ENCODE measurements at regions not wholly inside any gene's neighbourhood (a gene's known extent, or its start where the extent isn't known, plus 50 kb on each side); places are given as distances from the start of the nearest gene placed in this dataset.

GRCh38 chr6:14048837-14049236 is 68.7 kb upstream of the CD83 start:
- no peak overlapping the region for H3K4me2 ChIP-seq (ENCODE audit: low read length)
- H3K4me1 ChIP-seq (ENCODE audit: insufficient read depth, low read length, poor library complexity, severe bottlenecking) = no peaks in the 10 kb centered on the region
- H2AFZ ChIP-seq (ENCODE audit: low read length) = no peak overlapping the region
- ChIA-PET POLR2A (interaction anchor here (1.1 kb wide), 1 partner anchor 9 kb away, joined by 3 read pairs; no protein-coding TSS in a partner anchor), CTCF (ENCODE audit: unreplicated experiment) (interaction anchor here (2.2 kb wide), 1 partner anchor 18 kb away, joined by 6 read pairs; no protein-coding TSS in a partner anchor)
- no peak overlapping the region for H3K27ac ChIP-seq (ENCODE audit: low read depth, low read length, poor library complexity, severe bottlenecking)
- intact Hi-C loops (cut with micrococcal nuclease; ENCODE audit: unreplicated experiment) = loop anchor here (5.0 to 10.0 kb wide), 2 partner anchors 174 to 252 kb away; no protein-coding TSS in a partner anchor
- TF ChIP-seq CTCF (conservative IDR thresholded peaks at IDR 0.05; ENCODE audit: low read length) = no peak
- TF ChIP-seq EZH2phosphoT487 (IDR thresholded peaks at IDR 0.05; ENCODE audit: borderline replicate concordance, low read depth, low read length) = no peak
- BruUV-seq (replicated peaks) = no TSS peak
- H3K9me2 ChIP-seq (ENCODE audit: insufficient read depth, low read length) = no peaks in the 10 kb centered on the region
- H4K20me1 ChIP-seq (ENCODE audit: insufficient read depth, low read length) = no peaks in the 10 kb centered on the region
- H3K79me2 ChIP-seq (ENCODE audit: insufficient read depth, low read depth, low read length) = no peaks in the 10 kb centered on the region
- H3K4me3 ChIP-seq (ENCODE audit: low read depth, low read length, poor library complexity, severe bottlenecking) = no peak overlapping the region
- H3K9me3 ChIP-seq (ENCODE audit: low read length) = no peaks in the 10 kb centered on the region
- no peaks in the 10 kb centered on the region for H3K36me3 ChIP-seq (ENCODE audit: insufficient read depth, low read length)
- DNase-seq (ENCODE audit: low spot score) = no peak

GRCh38 chr6:14051355-14051754 is 66.2 kb upstream of the CD83 start:
- no peaks in the 10 kb centered on the region for H3K9me2 ChIP-seq (ENCODE audit: insufficient read depth, low read length)
- TF ChIP-seq CTCF (conservative IDR thresholded peaks at IDR 0.05; ENCODE audit: low read length) = no peak
- TF ChIP-seq EZH2phosphoT487 (IDR thresholded peaks at IDR 0.05; ENCODE audit: borderline replicate concordance, low read depth, low read length) = no peak
- no peaks in the 10 kb centered on the region for H3K4me1 ChIP-seq (ENCODE audit: insufficient read depth, low read length, poor library complexity, severe bottlenecking)
- H3K27ac ChIP-seq (ENCODE audit: low read depth, low read length, poor library complexity, severe bottlenecking) = no peak overlapping the region
- no TSS peak for BruUV-seq (replicated peaks)
- no peaks in the 10 kb centered on the region for H3K9me3 ChIP-seq (ENCODE audit: low read length)
- DNase-seq (ENCODE audit: low spot score) = no peak
- H2AFZ ChIP-seq (ENCODE audit: low read length) = no peak overlapping the region
- H4K20me1 ChIP-seq (ENCODE audit: insufficient read depth, low read length) = no peaks in the 10 kb centered on the region
- H3K36me3 ChIP-seq (ENCODE audit: insufficient read depth, low read length) = no peaks in the 10 kb centered on the region
- intact Hi-C loops (cut with micrococcal nuclease; ENCODE audit: unreplicated experiment) = no loop called here
- POLR2A ChIA-PET = interaction anchor here (0.7 to 1.1 kb wide), 2 partner anchors 12 to 13 kb away, joined by 3 read pairs; no protein-coding TSS in a partner anchor
- no peaks in the 10 kb centered on the region for H3K79me2 ChIP-seq (ENCODE audit: insufficient read depth, low read depth, low read length)
- no peak overlapping the region for H3K4me3 ChIP-seq (ENCODE audit: low read depth, low read length, poor library complexity, severe bottlenecking)
- no peak overlapping the region for H3K4me2 ChIP-seq (ENCODE audit: low read length)
- CTCF ChIA-PET (ENCODE audit: unreplicated experiment) = interaction anchor here (0.8 to 1.5 kb wide), 2 partner anchors 13 to 15 kb away, joined by 3 to 5 read pairs; no protein-coding TSS in a partner anchor

GRCh38 chr6:14053811-14054210 is 63.8 kb upstream of the CD83 start:
- H4K20me1 ChIP-seq (ENCODE audit: insufficient read depth, low read length) = no peaks in the 10 kb centered on the region
- H3K4me3 ChIP-seq (ENCODE audit: low read depth, low read length, poor library complexity, severe bottlenecking) = no peak overlapping the region
- ChIA-PET POLR2A (interaction anchor here (1.1 kb wide), 1 partner anchor 259 kb away, joined by 3 read pairs; no protein-coding TSS in a partner anchor), CTCF (ENCODE audit: unreplicated experiment) (no interaction called here)
- BruUV-seq (replicated peaks) = no TSS peak
- no peak for DNase-seq (ENCODE audit: low spot score)
- H3K36me3 ChIP-seq (ENCODE audit: insufficient read depth, low read length) = no peaks in the 10 kb centered on the region
- H3K9me3 ChIP-seq (ENCODE audit: low read length) = no peaks in the 10 kb centered on the region
- no peak overlapping the region for H2AFZ ChIP-seq (ENCODE audit: low read length)
- TF ChIP-seq CTCF (conservative IDR thresholded peaks at IDR 0.05; ENCODE audit: low read length) = no peak
- no peak for TF ChIP-seq EZH2phosphoT487 (IDR thresholded peaks at IDR 0.05; ENCODE audit: borderline replicate concordance, low read depth, low read length)
- H3K27ac ChIP-seq (ENCODE audit: low read depth, low read length, poor library complexity, severe bottlenecking) = no peak overlapping the region
- intact Hi-C loops (cut with micrococcal nuclease; ENCODE audit: unreplicated experiment) = no loop called here
- no peaks in the 10 kb centered on the region for H3K79me2 ChIP-seq (ENCODE audit: insufficient read depth, low read depth, low read length)
- no peak overlapping the region for H3K4me2 ChIP-seq (ENCODE audit: low read length)
- H3K4me1 ChIP-seq (ENCODE audit: insufficient read depth, low read length, poor library complexity, severe bottlenecking) = no peaks in the 10 kb centered on the region
- H3K9me2 ChIP-seq (ENCODE audit: insufficient read depth, low read length) = no peaks in the 10 kb centered on the region
